ENCODE measurements at regions not wholly inside any gene's neighbourhood (a gene's known extent, or its start where the extent isn't known, plus 50 kb on each side); places are given as distances from the start of the nearest gene placed in this dataset.
A peak's percentile ranks its signal among the peaks of the same experiment; 100 is the strongest.

GRCh38 chr5:134465816-134466240 is 54.1 kb upstream of the CDKN2AIPNL start:
- Histone ChIP-seq H3K9me3 (no peaks in the 10 kb centered on the region), H3K36me3 (no peaks in the 10 kb centered on the region), H3K27me3 (no peaks in the 10 kb centered on the region), H3K4me1 (peaks cover 14 to 32% (median 26%) of the 10 kb centered on the region in 4 donors), H3K27ac (peak overlapping the region; percentile 94 to 100 (median 100)), H3K4me3 (peak overlapping the region; percentile 42 to 64 (median 49))
- peak; percentile 94 for DNase-seq
- in situ Hi-C loops (cut with MboI; ENCODE audit: low pct_ligation_motif_present in 1 of 4, low pct_unique_long_range_greater_than_20kb in 1 of 4, low sequenced_read_pairs in 3 of 4) (no loop called here), intact Hi-C loops (cut with DNase I; ENCODE audit: low total_unique reads) (loop anchor here (1.0 kb wide), 1 partner anchor 61 kb away; no protein-coding TSS in a partner anchor)
- TF ChIP-seq EP300 (IDR thresholded peaks at IDR 0.05; ENCODE audit: low read depth) (no peak), POLR2A (IDR thresholded peaks at IDR 0.05) (peak; percentile 87), CTCF (IDR thresholded peaks at IDR 0.05) (peak in 2 of 5 experiments; percentile 7 to 40), POLR2AphosphoS5 (IDR thresholded peaks at IDR 0.05) (peak; percentile 86 to 93 (median 93))
- WGBS, 2 donors (ENCODE audit: low coverage in 1 of 2), result 0% methylated on average over 2 to 24 of the region's 31 CpGs

- in situ Hi-C loops (cut with MboI; ENCODE audit: low pct_ligation_motif_present in 1 of 4, low pct_unique_long_range_greater_than_20kb in 1 of 4, low sequenced_read_pairs in 3 of 4), result no loop called here
- peak overlapping the region; percentile 94 to 100 (median 100) for H3K27ac ChIP-seq
- intact Hi-C loops (cut with DNase I; ENCODE audit: low total_unique reads), result no loop called here
- H3K36me3 ChIP-seq, result no peaks in the 10 kb centered on the region
- no peaks in the 10 kb centered on the region for H3K9me3 ChIP-seq
- TF ChIP-seq EP300 (IDR thresholded peaks at IDR 0.05; ENCODE audit: low read depth), result no peak
- TF ChIP-seq CTCF (IDR thresholded peaks at IDR 0.05), result no peak
- TF ChIP-seq POLR2AphosphoS5 (IDR thresholded peaks at IDR 0.05), result no peak
- TF ChIP-seq POLR2A (IDR thresholded peaks at IDR 0.05), result no peak
- no peaks in the 10 kb centered on the region for H3K27me3 ChIP-seq
- peaks cover 14 to 32% (median 26%) of the 10 kb centered on the region in 4 donors for H3K4me1 ChIP-seq
- DNase-seq, result no peak
- H3K4me3 ChIP-seq, result peak overlapping the region in 3 of 4 donors; percentile 42 to 64 (median 46)
- 0 to 63% methylated on average over 2 to 9 of the region's 10 CpGs for WGBS, 2 donors (ENCODE audit: low coverage in 1 of 2)
Measured at GRCh38 chr5:134464988-134465815, 53.5 kb upstream of the CDKN2AIPNL start.

- no peaks in the 10 kb centered on the region for H3K27me3 ChIP-seq
- TF ChIP-seq POLR2A (IDR thresholded peaks at IDR 0.05), result no peak
- TF ChIP-seq CTCF (IDR thresholded peaks at IDR 0.05), result no peak
- TF ChIP-seq POLR2AphosphoS5 (IDR thresholded peaks at IDR 0.05), result no peak
- TF ChIP-seq EP300 (IDR thresholded peaks at IDR 0.05; ENCODE audit: low read depth), result no peak
- no peak for DNase-seq
- no peak overlapping the region for H3K4me3 ChIP-seq
- intact Hi-C loops (cut with DNase I; ENCODE audit: low total_unique reads), result no loop called here
- no peaks in the 10 kb centered on the region for H3K36me3 ChIP-seq
- H3K27ac ChIP-seq, result peak overlapping the region in 1 of 4 donors; percentile 100
- H3K9me3 ChIP-seq, result no peaks in the 10 kb centered on the region
- H3K4me1 ChIP-seq, result peaks cover 14 to 32% (median 26%) of the 10 kb centered on the region in 4 donors
- in situ Hi-C loops (cut with MboI; ENCODE audit: low pct_ligation_motif_present in 1 of 4, low pct_unique_long_range_greater_than_20kb in 1 of 4, low sequenced_read_pairs in 3 of 4), result no loop called here
- WGBS, 2 donors (ENCODE audit: low coverage in 1 of 2), result 81 to 88% methylated on average over 7 to 10 of the region's 10 CpGs
Measured at GRCh38 chr5:134463991-134464760, 52.5 kb upstream of the CDKN2AIPNL start.

GRCh38 chr5:134463176-134463720 is 51.6 kb upstream of the CDKN2AIPNL start:
- no peak for TF ChIP-seq CTCF (IDR thresholded peaks at IDR 0.05)
- no peak for TF ChIP-seq POLR2AphosphoS5 (IDR thresholded peaks at IDR 0.05)
- no peak for TF ChIP-seq POLR2A (IDR thresholded peaks at IDR 0.05)
- no peak for TF ChIP-seq EP300 (IDR thresholded peaks at IDR 0.05; ENCODE audit: low read depth)
- in situ Hi-C loops (cut with MboI; ENCODE audit: low pct_ligation_motif_present in 1 of 4, low pct_unique_long_range_greater_than_20kb in 1 of 4, low sequenced_read_pairs in 3 of 4) (no loop called here), intact Hi-C loops (cut with DNase I; ENCODE audit: low total_unique reads) (no loop called here)
- Histone ChIP-seq H3K4me3 (no peak overlapping the region), H3K36me3 (no peaks in the 10 kb centered on the region), H3K9me3 (no peaks in the 10 kb centered on the region), H3K4me1 (peaks cover 18 to 40% (median 31%) of the 10 kb centered on the region in 4 donors), H3K27ac (no peak overlapping the region), H3K27me3 (no peaks in the 10 kb centered on the region)
- WGBS, 2 donors (ENCODE audit: low coverage in 1 of 2), result 80 to 85% methylated on average over 2 to 7 of the region's 7 CpGs
- DNase-seq, result no peak

Data from transverse colon (tissue), 4 donors.